GM06990 (cell line): ENCODE measurements at regions not wholly inside any gene's neighbourhood (a gene's known extent, or its start where the extent isn't known, plus 50 kb on each side); places are given as distances from the start of the nearest gene placed in this dataset.

Source experiments
- DNase-seq: peaks from one replicate; pipeline ENCODE4 v3.0.0-alpha.2; 2011; ENCODE audit not compliant: insufficient read length; ENCODE audit errors: extremely low read depth
- H3K27me3 ChIP-seq: replicated peaks from 2 replicates; pipeline ENCODE4 v1.6.0; 2011; ENCODE audit warnings: low read length; ENCODE audit not compliant: control insufficient read depth, insufficient read depth
- H3K36me3 ChIP-seq: 2 replicates; pipeline ENCODE4 v1.5.1; 2011; ENCODE audit warnings: low read length; ENCODE audit not compliant: control insufficient read depth, insufficient read depth
- H3K4me3 ChIP-seq: replicated peaks from 2 replicates; pipeline ENCODE4 v1.5.1; 2011; ENCODE audit warnings: low read depth, mild to moderate bottlenecking, control low read depth, low read length
- CTCF ChIP-seq: IDR thresholded peaks from 2 replicates; pipeline ENCODE4 v1.5.1; 2011; ENCODE audit warnings: low read length, control low read depth, mild to moderate bottlenecking, inconsistent platforms; ENCODE audit not compliant: insufficient read depth, poor library complexity, severe bottlenecking

- DNase-seq, result no peak
- no peak for TF ChIP-seq CTCF
- Histone ChIP-seq H3K4me3 (no peak overlapping the region), H3K36me3 (no peaks in the 10 kb centered on the region), H3K27me3 (no peaks in the 10 kb centered on the region)
These were observed 448.1 kb upstream of the B3GALT2 start for GRCh38 chr1:193634470-193634869.

- no peak overlapping the region for H3K4me3 ChIP-seq
- TF ChIP-seq CTCF, result no peak
These were observed 447.6 kb upstream of the B3GALT2 start for GRCh38 chr1:193633991-193634390.

GRCh38 chr1:193633093-193633492, 446.7 kb upstream of the B3GALT2 start:
- H3K36me3 ChIP-seq, result no peaks in the 10 kb centered on the region
- DNase-seq, result no peak
- no peak overlapping the region for H3K4me3 ChIP-seq
- no peaks in the 10 kb centered on the region for H3K27me3 ChIP-seq
- TF ChIP-seq CTCF, result no peak

More at GRCh38 chr1:193633991-193634390, 447.6 kb upstream of the B3GALT2 start:
- no peak for DNase-seq
- H3K27me3 ChIP-seq, result no peaks in the 10 kb centered on the region
- no peaks in the 10 kb centered on the region for H3K36me3 ChIP-seq

- DNase-seq, result no peak
- TF ChIP-seq CTCF, result no peak
- no peaks in the 10 kb centered on the region for H3K36me3 ChIP-seq
- no peaks in the 10 kb centered on the region for H3K27me3 ChIP-seq
- no peak overlapping the region for H3K4me3 ChIP-seq
These were observed 444.9 kb upstream of the B3GALT2 start for GRCh38 chr1:193631306-193631705.

- TF ChIP-seq CTCF, result no peak
- Histone ChIP-seq H3K4me3 (no peak overlapping the region), H3K36me3 (no peaks in the 10 kb centered on the region), H3K27me3 (no peaks in the 10 kb centered on the region)
- no peak for DNase-seq
These were observed 443.5 kb upstream of the B3GALT2 start for GRCh38 chr1:193629875-193630274.

- Histone ChIP-seq H3K4me3 (no peak overlapping the region), H3K27me3 (no peaks in the 10 kb centered on the region), H3K36me3 (no peaks in the 10 kb centered on the region)
- no peak for TF ChIP-seq CTCF
- no peak for DNase-seq
These were observed 440.3 kb upstream of the B3GALT2 start for GRCh38 chr1:193626695-193627094.
